GM12878 (cell line): ENCODE measurements at regions not wholly inside any gene's neighbourhood (a gene's known extent, or its start where the extent isn't known, plus 50 kb on each side); places are given as distances from the start of the nearest gene placed in this dataset.

Experiments used
- ATAC-seq: fragments of 200-7000 bp; cut with Tn5 transposase; 3 replicates; pipeline ENCODE4 v1.9.1; 2020; ENCODE audit warnings: mild to moderate bottlenecking, moderate library complexity
- BruUV-seq: library from RNA; stranded (reverse); fragments of 400-500 nt; replicated peaks from 2 replicates; lab custom pipeline; 2021; lab: Mats Ljungman, UMichigan
- CTCF ChIA-PET: fragments of 300-600 bp; sonication (Branson Sonifier 250); formaldehyde crosslinking; extraction: SDS; loops from one replicate; lab custom pipeline; 2021; ENCODE audit warnings: inconsistent platforms; lab: Yijun Ruan, JAX
- POLR2A ChIA-PET: fragments of 350-600 bp; formaldehyde crosslinking; extraction: SDS; loops from one replicate; lab custom pipeline; 2021; ENCODE audit warnings: inconsistent platforms; lab: Charles Lee
- RAD21 ChIA-PET: fragments of 300-600 bp; sonication (Branson Sonifier 250); formaldehyde crosslinking; loops from one replicate; lab custom pipeline; 2023; ENCODE audit warnings: antibody characterized with exemption; ENCODE audit not compliant: unreplicated experiment; lab: Charles Lee
- SMC1A ChIA-PET: fragments of 300-600 bp; sonication (Branson Sonifier 250); formaldehyde crosslinking; loops from one replicate; lab custom pipeline; 2023; ENCODE audit not compliant: unreplicated experiment, uncharacterized antibody; lab: Charles Lee
- DNase-seq: peaks from one replicate; pipeline ENCODE4 v3.0.0-alpha.2; 2011; ENCODE audit warnings: low read depth, low spot score
- FAIRE-seq: peaks from 3 replicates; lab custom pipeline; 2011; peaks lifted over from hg19 to GRCh38; lab: Jason Lieb, UNC
- H2AFZ ChIP-seq: 2 replicates; pipeline ENCODE4 v1.6.0; 2011; ENCODE audit warnings: low read depth, low read length, control low read depth; ENCODE audit not compliant: control insufficient read depth
- H3K27ac ChIP-seq: 2 replicates; pipeline ENCODE4 v1.5.1; 2011; ENCODE audit warnings: control low read depth; ENCODE audit not compliant: control insufficient read depth, insufficient read depth
- H3K27me3 ChIP-seq, 2 experiments: replicated peaks in 1 of 2; 2 replicates each; pipeline versions ENCODE4 v1.6.0 to v1.6.1; 2011; ENCODE audit warnings: low read length in 1 of 2; ENCODE audit not compliant: control insufficient read depth in 2 of 2, insufficient read depth in 2 of 2
- H3K36me3 ChIP-seq, 2 experiments: 2 replicates each; pipeline ENCODE4 v1.5.1; 2011; ENCODE audit warnings: low read length in 1 of 2; ENCODE audit not compliant: control insufficient read depth in 2 of 2, insufficient read depth in 2 of 2
- H3K4me1 ChIP-seq: 2 replicates; pipeline ENCODE4 v1.6.1; 2011; ENCODE audit warnings: mild to moderate bottlenecking, low read length, moderate library complexity, mixed read lengths; ENCODE audit not compliant: control insufficient read depth, insufficient read depth
- H3K4me2 ChIP-seq: 2 replicates; pipeline ENCODE4 v1.6.0; 2011; ENCODE audit warnings: control low read depth; ENCODE audit not compliant: control insufficient read depth, insufficient read depth
- H3K4me3 ChIP-seq: fragments of 200-600 bp; sonication (generic); 2 replicates; pipeline ENCODE4 v1.5.1; 2016
- H3K79me2 ChIP-seq: 2 replicates; pipeline ENCODE4 v1.6.0; 2011; ENCODE audit warnings: low read length; ENCODE audit not compliant: control insufficient read depth, insufficient read depth
- H3K9ac ChIP-seq: 2 replicates; pipeline ENCODE4 v1.8.0; 2011; ENCODE audit warnings: low read length, control low read depth, mixed read lengths; ENCODE audit not compliant: control insufficient read depth, insufficient read depth
- H3K9me3 ChIP-seq: replicated peaks from 3 replicates; pipeline ENCODE4 v1.5.1; 2011; ENCODE audit warnings: mild to moderate bottlenecking, low read length; ENCODE audit not compliant: control insufficient read depth, insufficient read depth
- H4K20me1 ChIP-seq: 2 replicates; pipeline ENCODE4 v1.6.0; 2011; ENCODE audit not compliant: control insufficient read depth, insufficient read depth
- CHD1 ChIP-seq: IDR thresholded peaks from 2 replicates; pipeline ENCODE4 v1.6.1; 2012; ENCODE audit warnings: low read depth, low read length, improper control_type of control experiment
- EED ChIP-seq: sonication (generic); IDR thresholded peaks from 2 replicates; pipeline ENCODE4 v1.6.1; 2016; ENCODE audit warnings: antibody characterized with exemption, low read depth
- EGR1 ChIP-seq, 2 experiments: IDR thresholded peaks; 1 replicate in 1 of 2; 2 replicates in 1 of 2; pipeline ENCODE4 v1.6.1; 2011 to 2012; ENCODE audit warnings: low read depth in 2 of 2, low read length in 2 of 2, borderline replicate concordance in 1 of 2, mild to moderate bottlenecking in 1 of 2, moderate library complexity in 1 of 2
- FOXK2 ChIP-seq: fragments of 450-650 bp; IDR thresholded peaks from 2 replicates; pipeline ENCODE4 v1.6.1; 2017; ENCODE audit warnings: mild to moderate bottlenecking, moderate library complexity
- NFYB ChIP-seq: IDR thresholded peaks from 2 replicates; pipeline ENCODE4 v1.6.1; 2011; ENCODE audit warnings: low read depth, mild to moderate bottlenecking, low read length, improper control_type of control experiment, moderate library complexity; ENCODE audit not compliant: insufficient read depth
- NR2C2 ChIP-seq: IDR thresholded peaks from 2 replicates; pipeline ENCODE4 v1.6.1; 2011; ENCODE audit warnings: borderline replicate concordance, low read depth; ENCODE audit not compliant: control insufficient read depth, insufficient read length
- PAX5 ChIP-seq: IDR thresholded peaks from 2 replicates; pipeline ENCODE4 v1.6.1; 2011; ENCODE audit warnings: low read depth, low read length, borderline replicate concordance
- PAX8 ChIP-seq: fragments of 450-650 bp; IDR thresholded peaks from 2 replicates; pipeline ENCODE4 v1.6.1; 2017; ENCODE audit warnings: mild to moderate bottlenecking, moderate library complexity
- POU2F2 ChIP-seq: IDR thresholded peaks from 3 replicates; pipeline ENCODE4 v1.6.1; 2011; ENCODE audit warnings: low read depth, mild to moderate bottlenecking, low read length, borderline replicate concordance
- RB1 ChIP-seq: fragments of 450-650 bp; formaldehyde crosslinking; IDR thresholded peaks from 2 replicates; pipeline ENCODE4 v1.6.1; 2017; ENCODE audit warnings: mild to moderate bottlenecking, borderline replicate concordance
- SIX5 ChIP-seq: IDR thresholded peaks from 2 replicates; pipeline ENCODE4 v1.6.1; 2011; ENCODE audit warnings: mild to moderate bottlenecking, low read depth, low read length, moderate library complexity; ENCODE audit not compliant: severe bottlenecking
- SKIL ChIP-seq: fragments of 450-650 bp; IDR thresholded peaks from 2 replicates; pipeline ENCODE4 v1.6.1; 2017; ENCODE audit warnings: mild to moderate bottlenecking, low read depth, inconsistent platforms; ENCODE audit not compliant: poor library complexity, severe bottlenecking
- STAT3 ChIP-seq: IDR thresholded peaks from 2 replicates; pipeline ENCODE4 v1.6.1; 2011; ENCODE audit warnings: low read depth, low read length, improper control_type of control experiment
- ZBTB11 ChIP-seq: fragments of 450-650 bp; formaldehyde crosslinking; IDR thresholded peaks from 2 replicates; pipeline ENCODE4 v1.5.0; 2022; ENCODE audit warnings: mild to moderate bottlenecking, missing genetic modification characterization
- ZBTB33 ChIP-seq: fragments of 450-650 bp; IDR thresholded peaks from 2 replicates; pipeline ENCODE4 v1.6.1; 2017; ENCODE audit warnings: mild to moderate bottlenecking
- ZNF622 ChIP-seq: fragments of 450-650 bp; IDR thresholded peaks from 2 replicates; pipeline ENCODE4 v1.6.1; 2017; ENCODE audit warnings: mild to moderate bottlenecking, inconsistent platforms
- WGBS: methylation state at CpG from one replicate; pipeline ENCODE4 v1.1.6; 2016; ENCODE audit warnings: low lambda C conversion rate; ENCODE audit not compliant: insufficient replicate concordance, insufficient coverage; ENCODE audit errors: missing lambda C conversion rate; 5-methylcytosine and 5-hydroxymethylcytosine counted together
- in situ Hi-C: fragments of 300-500 bp; cut with MboI; formaldehyde crosslinking; loops from 9 replicates; pipeline ENCODE4 v1.14.3; 2018; ENCODE audit warnings: mixed read lengths
- intact Hi-C: fragments of 100-400 bp; cut with micrococcal nuclease; formaldehyde crosslinking; loops from one replicate; pipeline ENCODE4 v1.14.2; 2022; ENCODE audit not compliant: unreplicated experiment

GRCh38 chr14:55913324-55914025 is 204.7 kb upstream of the PELI2 start:
- POLR2A ChIA-PET, result no interaction called here
- RAD21 ChIA-PET, result no interaction called here
- Histone ChIP-seq H4K20me1 (no peaks in the 10 kb centered on the region), H3K4me3 (no peak overlapping the region), H3K4me1 (no peaks in the 10 kb centered on the region), H3K36me3 (no peaks in the 10 kb centered on the region), H2AFZ (no peak overlapping the region), H3K27me3 (no peaks in the 10 kb centered on the region; a peak in 2 of 4 replicates), H3K27ac (no peak overlapping the region), H3K9me3 (no peaks in the 10 kb centered on the region), H3K4me2 (no peak overlapping the region), H3K79me2 (no peaks in the 10 kb centered on the region), H3K9ac (no peak overlapping the region)
- TF ChIP-seq POU2F2, result no peak
- no peak for TF ChIP-seq ZNF622
- TF ChIP-seq ZBTB11, result no peak
- TF ChIP-seq SIX5, result no peak
- no peak for TF ChIP-seq NR2C2
- TF ChIP-seq FOXK2, result no peak
- no peak for TF ChIP-seq ZBTB33
- TF ChIP-seq CHD1, result no peak
- TF ChIP-seq NFYB, result no peak
- TF ChIP-seq STAT3, result no peak
- no peak for TF ChIP-seq PAX8
- TF ChIP-seq EGR1 (IDR thresholded peaks at IDR 0.05; ENCODE audit: borderline replicate concordance in 1 of 2, low read depth in 2 of 2, low read length in 2 of 2), result no peak
- TF ChIP-seq EED, result no peak
- TF ChIP-seq RB1, result no peak
- no peak for TF ChIP-seq SKIL
- TF ChIP-seq PAX5, result no peak
- no TSS peak for BruUV-seq
- CTCF ChIA-PET, result interaction anchor here (0.6 kb wide), 1 partner anchor 427 kb away, joined by 3 read pairs; no protein-coding TSS in a partner anchor
- WGBS, result 20% methylated on average over 8 of the region's 8 CpGs
- intact Hi-C loops, result no loop called here
- FAIRE-seq, result no peak
- SMC1A ChIA-PET, result no interaction called here
- ATAC-seq, result no peak
- DNase-seq, result no peak
- in situ Hi-C loops, result no loop called here
